Suprapubic skin (tissue), 4 donors: ENCODE measurements at regions not wholly inside any gene's neighbourhood (a gene's known extent, or its start where the extent isn't known, plus 50 kb on each side); places are given as distances from the start of the nearest gene placed in this dataset.

Experiments
- CTCF ChIP-seq, 2 donors: fragments of 200-600 bp in 1 of 2; fragments of 450-650 bp in 1 of 2; sonication (generic) in 1 of 2; IDR thresholded peaks; one replicate each; pipeline ENCODE4 v1.5.1; 2016 to 2019; ENCODE audit warnings: antibody characterized with exemption in 2 of 2, mild to moderate bottlenecking in 1 of 2, moderate library complexity in 1 of 2
- POLR2A ChIP-seq, 2 donors: fragments of 450-650 bp; IDR thresholded peaks; one replicate each; pipeline ENCODE4 v1.6.1; 2017; ENCODE audit warnings: antibody characterized with exemption in 2 of 2, mild to moderate bottlenecking in 2 of 2, moderate library complexity in 2 of 2
- POLR2AphosphoS5 ChIP-seq, 3 donors: sonication (generic); formaldehyde crosslinking; IDR thresholded peaks; one replicate each; pipeline ENCODE4 v1.6.1; 2017; ENCODE audit warnings: antibody characterized with exemption in 3 of 3

- no peak for TF ChIP-seq POLR2A (IDR thresholded peaks at IDR 0.05)
- TF ChIP-seq CTCF (IDR thresholded peaks at IDR 0.05) = no peak
- no peak for TF ChIP-seq POLR2AphosphoS5 (IDR thresholded peaks at IDR 0.05)
Observed at GRCh38 chr7:46939089-46939488, 642.8 kb downstream of the TNS3 start.
